Mesendoderm (in vitro differentiated cells): ENCODE measurements at regions not wholly inside any gene's neighbourhood (a gene's known extent, or its start where the extent isn't known, plus 50 kb on each side); places are given as distances from the start of the nearest gene placed in this dataset.

ENCODE experiments used
- DNase-seq: peaks from one replicate; pipeline ENCODE4 v3.0.0; 2013
- H2AK5ac ChIP-seq: 2 replicates; pipeline ENCODE4 v1.6.1; 2013; ENCODE audit warnings: low read length, inconsistent platforms
- H2BK120ac ChIP-seq: 2 replicates; pipeline ENCODE4 v1.6.1; 2013; ENCODE audit warnings: low read depth, mild to moderate bottlenecking, low read length, moderate library complexity, mixed read lengths
- H2BK15ac ChIP-seq: replicated peaks from 2 replicates; pipeline ENCODE4 v1.6.1; 2013; ENCODE audit warnings: low read depth, mild to moderate bottlenecking, moderate library complexity
- H2BK5ac ChIP-seq: 2 replicates; pipeline ENCODE4 v1.6.1; 2013; ENCODE audit warnings: low read length, inconsistent platforms
- H3K18ac ChIP-seq: 2 replicates; pipeline ENCODE4 v1.6.1; 2013; ENCODE audit warnings: mild to moderate bottlenecking, low read length, mixed read lengths
- H3K23ac ChIP-seq: one replicate; pipeline ENCODE4 v1.6.1; 2013; ENCODE audit warnings: low read length
- H3K27ac ChIP-seq: 2 replicates; pipeline ENCODE4 v1.5.1; 2013; ENCODE audit warnings: low read depth, mild to moderate bottlenecking, inconsistent platforms, low read length, moderate library complexity
- H3K27me3 ChIP-seq: 2 replicates; pipeline ENCODE4 v1.6.1; 2013; ENCODE audit warnings: low read length, control low read depth, mild to moderate bottlenecking, inconsistent platforms; ENCODE audit not compliant: insufficient read depth, poor library complexity
- H3K36me3 ChIP-seq: 2 replicates; pipeline ENCODE4 v1.6.1; 2013; ENCODE audit warnings: low read length, inconsistent platforms; ENCODE audit not compliant: control insufficient read depth, insufficient read depth
- H3K4ac ChIP-seq: one replicate; pipeline ENCODE4 v1.6.1; 2013; ENCODE audit warnings: low read depth, mild to moderate bottlenecking, low read length, moderate library complexity
- H3K4me1 ChIP-seq: 2 replicates; pipeline ENCODE4 v1.6.1; 2013; ENCODE audit warnings: low read depth, low read length, inconsistent platforms; ENCODE audit not compliant: control insufficient read depth
- H3K4me2 ChIP-seq: 2 replicates; pipeline ENCODE4 v1.6.1; 2013; ENCODE audit warnings: low read length
- H3K4me3 ChIP-seq: 2 replicates; pipeline ENCODE4 v1.5.1; 2013; ENCODE audit warnings: mild to moderate bottlenecking, low read length
- H3K56ac ChIP-seq: one replicate; pipeline ENCODE4 v1.6.1; 2013; ENCODE audit warnings: low read length
- H3K79me1 ChIP-seq: 2 replicates; pipeline ENCODE4 v1.6.1; 2013; ENCODE audit warnings: low read length, inconsistent platforms
- H3K79me2 ChIP-seq: 2 replicates; pipeline ENCODE4 v1.6.1; 2013; ENCODE audit warnings: mild to moderate bottlenecking, low read length; ENCODE audit not compliant: control insufficient read depth, insufficient read depth
- H3K9ac ChIP-seq: 2 replicates; pipeline ENCODE4 v1.6.1; 2013; ENCODE audit warnings: low read length, inconsistent platforms
- H4K5ac ChIP-seq: one replicate; pipeline ENCODE4 v1.6.1; 2013; ENCODE audit warnings: low read length
- H4K8ac ChIP-seq: one replicate; pipeline ENCODE4 v1.6.1; 2013; ENCODE audit warnings: low read depth, mild to moderate bottlenecking, control low read depth, low read length, moderate library complexity
- WGBS: extraction: QIAGEN DNeasy Blood & Tissue Kit; methylation state at CpG from one replicate; pipeline ENCODE4 v1.1.7; 2013; ENCODE audit warnings: low lambda C conversion rate, missing lambda C conversion rate; ENCODE audit not compliant: insufficient coverage; ENCODE audit errors: extremely low coverage; 5-methylcytosine and 5-hydroxymethylcytosine counted together

- DNase-seq, result no peak
- H3K4me1 ChIP-seq, result no peaks in the 10 kb centered on the region
- H3K4ac ChIP-seq, result no peak overlapping the region
Measured at GRCh38 chr20:63126876-63127699, 88.8 kb downstream of the YTHDF1 start.

GRCh38 chr20:63125838-63126601 lies 89.9 kb downstream of the YTHDF1 start:
- H3K79me1 ChIP-seq, result no peaks in the 10 kb centered on the region
- no peaks in the 10 kb centered on the region for H3K4me1 ChIP-seq
- no peak overlapping the region for H4K8ac ChIP-seq
- H2BK120ac ChIP-seq, result no peak overlapping the region
- H4K5ac ChIP-seq, result no peak overlapping the region
- H2BK15ac ChIP-seq, result no peak overlapping the region
- no CpG with 5 or more reads among the region's 19 CpGs for WGBS
- no peaks in the 10 kb centered on the region for H3K36me3 ChIP-seq
- H3K9ac ChIP-seq, result no peak overlapping the region
- H3K23ac ChIP-seq, result no peak overlapping the region
- H3K4ac ChIP-seq, result no peak overlapping the region
- H3K18ac ChIP-seq, result no peak overlapping the region
- H3K27me3 ChIP-seq, result no peaks in the 10 kb centered on the region
- H3K4me3 ChIP-seq, result no peak overlapping the region
- no peaks in the 10 kb centered on the region for H3K79me2 ChIP-seq
- no peak overlapping the region for H3K4me2 ChIP-seq
- DNase-seq, result no peak
- H3K56ac ChIP-seq, result no peak overlapping the region
- no peak overlapping the region for H2AK5ac ChIP-seq
- H3K27ac ChIP-seq, result no peak overlapping the region
- no peak overlapping the region for H2BK5ac ChIP-seq

More at GRCh38 chr20:63126876-63127699, 88.8 kb downstream of the YTHDF1 start:
- Histone ChIP-seq H3K23ac (no peak overlapping the region), H3K36me3 (no peaks in the 10 kb centered on the region), H2BK120ac (no peak overlapping the region), H3K56ac (no peak overlapping the region), H3K27me3 (no peaks in the 10 kb centered on the region), H4K8ac (no peak overlapping the region), H3K18ac (no peak overlapping the region), H2BK15ac (no peak overlapping the region), H2AK5ac (no peak overlapping the region), H3K9ac (no peak overlapping the region), H2BK5ac (no peak overlapping the region), H3K79me2 (no peaks in the 10 kb centered on the region), H3K27ac (no peak overlapping the region), H4K5ac (no peak overlapping the region), H3K4me3 (no peak overlapping the region), H3K79me1 (no peaks in the 10 kb centered on the region), H3K4me2 (no peak overlapping the region)
- WGBS, result no CpG with 5 or more reads among the region's 18 CpGs

DNA sequence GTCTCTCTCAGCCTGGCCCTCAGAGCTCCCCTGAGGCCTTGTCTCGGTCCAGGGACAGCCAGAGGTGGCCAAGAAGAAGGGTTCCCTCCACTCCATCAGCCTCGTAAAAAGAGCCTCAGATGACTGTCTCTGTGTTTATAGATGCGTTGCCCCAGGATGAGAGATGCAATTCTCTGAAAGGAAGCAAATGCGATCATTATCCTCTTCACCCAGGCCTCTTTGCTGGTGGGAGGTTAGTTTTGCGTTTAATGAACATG lies 90.4 kb downstream of the YTHDF1 start:
- H3K4ac ChIP-seq, result no peak overlapping the region
- H3K79me1 ChIP-seq, result no peaks in the 10 kb centered on the region
- no peak overlapping the region for H3K18ac ChIP-seq
- no peak overlapping the region for H3K4me3 ChIP-seq
- H3K9ac ChIP-seq, result no peak overlapping the region
- no peak overlapping the region for H3K4me2 ChIP-seq
- no peak overlapping the region for H2BK5ac ChIP-seq
- no peak overlapping the region for H2AK5ac ChIP-seq
- DNase-seq, result no peak
- no peak overlapping the region for H3K27ac ChIP-seq
- no peaks in the 10 kb centered on the region for H3K79me2 ChIP-seq
- no peak overlapping the region for H3K56ac ChIP-seq
- no peaks in the 10 kb centered on the region for H3K36me3 ChIP-seq
- no peak overlapping the region for H4K5ac ChIP-seq
- H3K23ac ChIP-seq, result no peak overlapping the region
- H3K4me1 ChIP-seq, result no peaks in the 10 kb centered on the region
- no peak overlapping the region for H2BK120ac ChIP-seq
- H4K8ac ChIP-seq, result no peak overlapping the region
- WGBS, result no CpG with 5 or more reads among the region's 5 CpGs
- H3K27me3 ChIP-seq, result no peaks in the 10 kb centered on the region
- H2BK15ac ChIP-seq, result no peak overlapping the region

DNA sequence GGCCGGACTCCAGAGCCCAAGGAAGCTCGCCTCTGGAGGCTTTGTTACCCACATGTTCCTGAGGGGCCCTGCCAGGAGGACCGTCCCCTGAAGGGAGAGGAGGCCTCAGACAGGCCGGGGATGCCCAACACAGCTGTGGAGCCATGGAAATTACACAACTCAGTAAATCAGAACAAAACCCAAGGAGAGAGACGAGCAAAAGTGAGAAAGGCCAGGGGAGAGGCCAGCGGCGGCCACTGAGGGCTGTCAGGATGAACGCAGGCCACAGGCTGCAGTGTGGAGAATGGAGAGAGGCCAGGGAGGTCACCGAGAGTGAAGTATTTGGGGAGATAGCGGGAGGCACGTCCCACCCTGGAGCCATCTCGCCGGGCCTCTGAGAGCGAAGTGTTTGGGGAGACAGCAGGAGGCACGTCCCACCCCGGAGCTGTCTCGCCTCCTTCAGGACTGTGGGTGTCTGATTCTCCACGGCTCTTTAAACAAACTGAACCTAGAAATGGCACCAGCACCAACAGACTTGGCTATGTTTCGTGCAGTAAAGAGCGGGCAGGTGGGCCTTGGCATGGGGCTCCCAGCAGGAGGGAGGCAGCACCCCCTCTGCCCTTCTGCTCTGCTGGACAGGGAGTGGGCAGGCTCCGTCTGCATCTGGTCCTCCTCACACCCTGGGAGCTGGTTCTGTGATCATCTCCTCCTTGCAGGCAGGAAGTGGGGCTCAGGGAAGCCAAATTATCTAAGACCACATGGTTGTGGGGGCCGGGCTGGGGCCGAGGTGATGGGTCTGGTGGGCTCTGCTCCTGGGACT lies 91.0 kb downstream of the YTHDF1 start:
- no CpG with 5 or more reads among the region's 23 CpGs for WGBS
- no peaks in the 10 kb centered on the region for H3K4me1 ChIP-seq
- no peak overlapping the region for H2BK120ac ChIP-seq
- H3K4ac ChIP-seq, result no peak overlapping the region
- no peaks in the 10 kb centered on the region for H3K27me3 ChIP-seq
- no peak for DNase-seq
- H2BK15ac ChIP-seq, result no peak overlapping the region
- no peaks in the 10 kb centered on the region for H3K36me3 ChIP-seq
- no peaks in the 10 kb centered on the region for H3K79me2 ChIP-seq
- no peak overlapping the region for H3K56ac ChIP-seq
- H3K27ac ChIP-seq, result no peak overlapping the region
- H2BK5ac ChIP-seq, result no peak overlapping the region
- H4K5ac ChIP-seq, result no peak overlapping the region
- H3K4me2 ChIP-seq, result no peak overlapping the region
- H3K18ac ChIP-seq, result no peak overlapping the region
- H3K9ac ChIP-seq, result no peak overlapping the region
- H2AK5ac ChIP-seq, result no peak overlapping the region
- H3K79me1 ChIP-seq, result no peaks in the 10 kb centered on the region
- H3K23ac ChIP-seq, result no peak overlapping the region
- no peak overlapping the region for H3K4me3 ChIP-seq
- H4K8ac ChIP-seq, result no peak overlapping the region

GRCh38 chr20:63124092-63124781 lies 91.7 kb downstream of the YTHDF1 start:
- Histone ChIP-seq H3K79me1 (no peaks in the 10 kb centered on the region), H2BK5ac (no peak overlapping the region), H3K27me3 (no peaks in the 10 kb centered on the region), H3K27ac (no peak overlapping the region), H3K18ac (no peak overlapping the region), H4K5ac (no peak overlapping the region), H3K4me2 (no peak overlapping the region), H3K23ac (no peak overlapping the region), H2AK5ac (no peak overlapping the region), H3K36me3 (no peaks in the 10 kb centered on the region), H3K56ac (no peak overlapping the region), H3K4me1 (no peaks in the 10 kb centered on the region), H3K4me3 (no peak overlapping the region), H3K4ac (no peak overlapping the region), H4K8ac (no peak overlapping the region), H3K79me2 (no peaks in the 10 kb centered on the region), H2BK120ac (no peak overlapping the region), H2BK15ac (no peak overlapping the region), H3K9ac (no peak overlapping the region)
- DNase-seq, result no peak
- no CpG with 5 or more reads among the region's 19 CpGs for WGBS
